H9 (cell line): ENCODE measurements at regions not wholly inside any gene's neighbourhood (a gene's known extent, or its start where the extent isn't known, plus 50 kb on each side); places are given as distances from the start of the nearest gene placed in this dataset.

Source experiments
- DNase-seq: peaks from one replicate; pipeline ENCODE4 v3.0.0-alpha.2; 2017
- H2AFZ ChIP-seq: one replicate; pipeline ENCODE4 v1.6.1; 2013; ENCODE audit warnings: mild to moderate bottlenecking, low read length, control low read depth, moderate library complexity
- H2AK5ac ChIP-seq: 2 replicates; pipeline ENCODE4 v1.6.1; 2013; ENCODE audit warnings: low read length, control low read depth, mixed read lengths; ENCODE audit not compliant: insufficient read length
- H2BK120ac ChIP-seq: one replicate; pipeline ENCODE4 v1.6.1; 2013; ENCODE audit warnings: low read depth, mild to moderate bottlenecking, low read length, control low read depth, inconsistent platforms; ENCODE audit not compliant: poor library complexity, severe bottlenecking
- H2BK12ac ChIP-seq: 2 replicates; pipeline ENCODE4 v1.6.1; 2013; ENCODE audit warnings: low read length, control low read depth, mixed read lengths, low read depth; ENCODE audit not compliant: insufficient read length
- H2BK15ac ChIP-seq: 2 replicates; pipeline ENCODE4 v1.6.1; 2013; ENCODE audit warnings: low read depth, low read length, control low read depth
- H2BK20ac ChIP-seq: one replicate; pipeline ENCODE4 v1.6.1; 2013; ENCODE audit warnings: low read depth, mild to moderate bottlenecking, low read length, control low read depth, inconsistent platforms; ENCODE audit not compliant: poor library complexity, severe bottlenecking
- H2BK5ac ChIP-seq: 2 replicates; pipeline ENCODE4 v1.6.1; 2013; ENCODE audit warnings: low read length, control low read depth, mixed read lengths; ENCODE audit not compliant: insufficient read length
- H3K14ac ChIP-seq: 2 replicates; pipeline ENCODE4 v1.6.1; 2013; ENCODE audit warnings: low read length, control low read depth; ENCODE audit not compliant: insufficient read depth
- H3K18ac ChIP-seq: 2 replicates; pipeline ENCODE4 v1.6.1; 2013; ENCODE audit warnings: low read depth, mild to moderate bottlenecking, mixed read lengths, low read length, control low read depth; ENCODE audit not compliant: insufficient read length
- H3K23ac ChIP-seq: 2 replicates; pipeline ENCODE4 v1.6.1; 2013; ENCODE audit warnings: low read length, control low read depth, mixed read lengths, low read depth; ENCODE audit not compliant: insufficient read length
- H3K23me2 ChIP-seq: 2 replicates; pipeline ENCODE4 v1.6.1; 2013; ENCODE audit warnings: low read depth, mild to moderate bottlenecking, mixed read lengths, low read length, control low read depth; ENCODE audit not compliant: insufficient read length, poor library complexity, severe bottlenecking
- H3K27ac ChIP-seq: 2 replicates; pipeline ENCODE4 v1.5.1; 2013; ENCODE audit warnings: low read length, control low read depth, mixed read lengths, low read depth; ENCODE audit not compliant: insufficient read length
- H3K27me3 ChIP-seq: 2 replicates; pipeline ENCODE4 v1.6.1; 2013; ENCODE audit warnings: low read length, control low read depth, inconsistent platforms; ENCODE audit not compliant: insufficient read depth
- H3K4ac ChIP-seq: 2 replicates; pipeline ENCODE4 v1.6.1; 2013; ENCODE audit warnings: low read depth, mild to moderate bottlenecking, control low read depth, inconsistent platforms, low read length, moderate library complexity
- H3K4me1 ChIP-seq: 2 replicates; pipeline ENCODE4 v1.6.1; 2013; ENCODE audit warnings: low read length, control low read depth, inconsistent platforms; ENCODE audit not compliant: insufficient read depth
- H3K4me2 ChIP-seq: 2 replicates; pipeline ENCODE4 v1.6.1; 2013; ENCODE audit warnings: low read length, control low read depth, mixed read lengths; ENCODE audit not compliant: insufficient read length, insufficient read depth
- H3K56ac ChIP-seq: 2 replicates; pipeline ENCODE4 v1.6.1; 2013; ENCODE audit warnings: low read depth, mild to moderate bottlenecking, mixed read lengths, low read length, control low read depth; ENCODE audit not compliant: insufficient read length
- H3K79me1 ChIP-seq: 2 replicates; pipeline ENCODE4 v1.6.1; 2013; ENCODE audit warnings: low read depth, mild to moderate bottlenecking, moderate library complexity, low read length, control low read depth, inconsistent platforms; ENCODE audit not compliant: insufficient read depth, poor library complexity, severe bottlenecking
- H3K79me2 ChIP-seq: 2 replicates; pipeline ENCODE4 v1.6.1; 2013; ENCODE audit warnings: low read length, control low read depth, inconsistent platforms; ENCODE audit not compliant: insufficient read depth
- H3K9ac ChIP-seq: 2 replicates; pipeline ENCODE4 v1.6.1; 2013; ENCODE audit warnings: low read length, control low read depth, mixed read lengths; ENCODE audit not compliant: insufficient read length; ENCODE audit errors: extremely low read depth
- H3K9me3 ChIP-seq: one replicate; pipeline ENCODE4 v1.6.1; 2013; ENCODE audit warnings: low read depth, low read length, inconsistent platforms; ENCODE audit not compliant: control insufficient read depth
- H3T11ph ChIP-seq: one replicate; pipeline ENCODE4 v1.6.1; 2013; ENCODE audit warnings: mild to moderate bottlenecking, low read length, control low read depth, inconsistent platforms
- H4K20me1 ChIP-seq: one replicate; pipeline ENCODE4 v1.6.1; 2013; ENCODE audit not compliant: control insufficient read depth, insufficient read length, insufficient read depth
- H4K5ac ChIP-seq: 2 replicates; pipeline ENCODE4 v1.6.1; 2013; ENCODE audit warnings: low read depth, mild to moderate bottlenecking, mixed read lengths, low read length, control low read depth; ENCODE audit not compliant: insufficient read length
- H4K8ac ChIP-seq: replicated peaks from 2 replicates; pipeline ENCODE4 v1.6.1; 2013; ENCODE audit warnings: low read length, control low read depth, mixed read lengths, low read depth; ENCODE audit not compliant: insufficient read length
- H4K91ac ChIP-seq: 2 replicates; pipeline ENCODE4 v1.6.1; 2013; ENCODE audit warnings: low read depth, mild to moderate bottlenecking, moderate library complexity, mixed read lengths, low read length, control low read depth; ENCODE audit not compliant: insufficient read length
- H3K27ac Mint-ChIP-seq, 3 experiments: 2 replicates in 2 of 3; 3 replicates in 1 of 3; pipeline ENCODE4 v1.8.0; 2020 to 2021; ENCODE audit warnings: mixed read lengths in 3 of 3, mild to moderate bottlenecking in 1 of 3, moderate library complexity in 1 of 3
- H3K27me3 Mint-ChIP-seq: 2 replicates; pipeline ENCODE4 v1.8.0; 2021; ENCODE audit warnings: low read depth, mild to moderate bottlenecking, moderate library complexity, mixed read lengths
- H3K36me3 Mint-ChIP-seq, 3 experiments: 2 replicates in 2 of 3; 3 replicates in 1 of 3; pipeline ENCODE4 v1.8.0; 2020 to 2021; ENCODE audit warnings: low read depth in 3 of 3, mixed read lengths in 3 of 3; ENCODE audit not compliant: insufficient read depth in 1 of 3
- H3K4me1 Mint-ChIP-seq, 2 experiments: 2 replicates each; pipeline ENCODE4 v1.8.0; 2020; ENCODE audit warnings: mixed read lengths in 2 of 2
- H3K4me3 Mint-ChIP-seq, 2 experiments: 2 replicates in 1 of 2; 3 replicates in 1 of 2; pipeline ENCODE4 v1.8.0; 2020 to 2021; ENCODE audit warnings: mild to moderate bottlenecking in 2 of 2, mixed read lengths in 2 of 2, moderate library complexity in 1 of 2
- H3K9me3 Mint-ChIP-seq, 2 experiments: 2 replicates in 1 of 2; 3 replicates in 1 of 2; pipeline ENCODE4 v1.8.0; 2020; ENCODE audit warnings: mild to moderate bottlenecking in 2 of 2, mixed read lengths in 2 of 2, moderate library complexity in 1 of 2
- WGBS: extraction: QIAGEN DNeasy Blood & Tissue Kit; methylation state at CpG from one replicate; pipeline ENCODE4 v1.1.7; 2013; ENCODE audit warnings: missing lambda C conversion rate, low lambda C conversion rate, mixed read lengths; ENCODE audit not compliant: insufficient read length; ENCODE audit errors: extremely low coverage; 5-methylcytosine and 5-hydroxymethylcytosine counted together
- TF ChIP-seq, protein P1 (sequence below): fragments of 200-600 bp; sonication (generic); conservative IDR thresholded peaks from 3 replicates; pipeline ENCODE4 v1.8.0; 2021; ENCODE audit warnings: antibody characterized with exemption, mild to moderate bottlenecking

- Histone ChIP-seq H3K23ac (no peak overlapping the region), H2BK120ac (no peak overlapping the region), H4K20me1 (no peaks in the 10 kb centered on the region), H2AFZ (no peak overlapping the region), H3K4ac (no peak overlapping the region), H2BK5ac (no peak overlapping the region), H3K27ac (no peak overlapping the region), H3K79me1 (no peaks in the 10 kb centered on the region), H3K27me3 (peaks cover 2% of the 10 kb centered on the region; the same call in 1 of the 2 replicates), H3K4me2 (no peak overlapping the region), H3K14ac (no peak overlapping the region; the same call in 1 of the 2 replicates), H2AK5ac (no peak overlapping the region), H3K56ac (no peak overlapping the region), H3K79me2 (no peaks in the 10 kb centered on the region), H4K5ac (no peak overlapping the region), H2BK20ac (no peak overlapping the region), H3K18ac (no peak overlapping the region), H4K8ac (no peak overlapping the region), H3T11ph (no peak overlapping the region), H2BK12ac (no peak overlapping the region), H2BK15ac (no peak overlapping the region), H3K9ac (no peak overlapping the region), H3K23me2 (no peaks in the 10 kb centered on the region), H3K9me3 (no peaks in the 10 kb centered on the region), H4K91ac (no peak overlapping the region), H3K4me1 (no peaks in the 10 kb centered on the region; the same call in 1 of the 2 replicates)
- no peak overlapping the region for H3K27ac Mint-ChIP-seq
- WGBS = no CpG with 5 or more reads among the region's 26 CpGs
- peaks cover 0 to 3% (median 0%) of the 10 kb centered on the region in 3 experiments; a peak in 1 of 7 replicates for H3K36me3 Mint-ChIP-seq
- H3K27me3 Mint-ChIP-seq = peaks cover 41% of the 10 kb centered on the region
- TF ChIP-seq, protein P1, sequence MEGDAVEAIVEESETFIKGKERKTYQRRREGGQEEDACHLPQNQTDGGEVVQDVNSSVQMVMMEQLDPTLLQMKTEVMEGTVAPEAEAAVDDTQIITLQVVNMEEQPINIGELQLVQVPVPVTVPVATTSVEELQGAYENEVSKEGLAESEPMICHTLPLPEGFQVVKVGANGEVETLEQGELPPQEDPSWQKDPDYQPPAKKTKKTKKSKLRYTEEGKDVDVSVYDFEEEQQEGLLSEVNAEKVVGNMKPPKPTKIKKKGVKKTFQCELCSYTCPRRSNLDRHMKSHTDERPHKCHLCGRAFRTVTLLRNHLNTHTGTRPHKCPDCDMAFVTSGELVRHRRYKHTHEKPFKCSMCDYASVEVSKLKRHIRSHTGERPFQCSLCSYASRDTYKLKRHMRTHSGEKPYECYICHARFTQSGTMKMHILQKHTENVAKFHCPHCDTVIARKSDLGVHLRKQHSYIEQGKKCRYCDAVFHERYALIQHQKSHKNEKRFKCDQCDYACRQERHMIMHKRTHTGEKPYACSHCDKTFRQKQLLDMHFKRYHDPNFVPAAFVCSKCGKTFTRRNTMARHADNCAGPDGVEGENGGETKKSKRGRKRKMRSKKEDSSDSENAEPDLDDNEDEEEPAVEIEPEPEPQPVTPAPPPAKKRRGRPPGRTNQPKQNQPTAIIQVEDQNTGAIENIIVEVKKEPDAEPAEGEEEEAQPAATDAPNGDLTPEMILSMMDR = no peak
- H3K4me1 Mint-ChIP-seq = peaks cover 24 to 26% of the 10 kb centered on the region in 2 experiments
- no peak overlapping the region for H3K4me3 Mint-ChIP-seq
- DNase-seq = peak; percentile 35
- H3K9me3 Mint-ChIP-seq = peaks cover 3 to 17% of the 10 kb centered on the region in 2 experiments; a peak in 4 of 5 replicates
Observed at GRCh38 chr4:1459722-1460511, 53.7 kb upstream of the NKX1-1 start.
